IPS-18c (cell line): ENCODE measurements at regions not wholly inside any gene's neighbourhood (a gene's known extent, or its start where the extent isn't known, plus 50 kb on each side); places are given as distances from the start of the nearest gene placed in this dataset.

Source experiments
- H3K4me3 ChIP-seq: 2 replicates; pipeline ENCODE4 v1.7.0; 2013; ENCODE audit warnings: low read depth, mild to moderate bottlenecking, low read length, moderate library complexity; ENCODE audit not compliant: insufficient read depth
- H3K9me3 ChIP-seq: one replicate; pipeline ENCODE4 v1.6.1; 2013; ENCODE audit warnings: mild to moderate bottlenecking, low read length, moderate library complexity; ENCODE audit not compliant: control insufficient read depth, insufficient read depth

GRCh38 chr22:27440304-27440865 is 361.2 kb downstream of the MN1 start:
- Histone ChIP-seq H3K9me3 (no peaks in the 10 kb centered on the region), H3K4me3 (no peak overlapping the region)

DNA sequence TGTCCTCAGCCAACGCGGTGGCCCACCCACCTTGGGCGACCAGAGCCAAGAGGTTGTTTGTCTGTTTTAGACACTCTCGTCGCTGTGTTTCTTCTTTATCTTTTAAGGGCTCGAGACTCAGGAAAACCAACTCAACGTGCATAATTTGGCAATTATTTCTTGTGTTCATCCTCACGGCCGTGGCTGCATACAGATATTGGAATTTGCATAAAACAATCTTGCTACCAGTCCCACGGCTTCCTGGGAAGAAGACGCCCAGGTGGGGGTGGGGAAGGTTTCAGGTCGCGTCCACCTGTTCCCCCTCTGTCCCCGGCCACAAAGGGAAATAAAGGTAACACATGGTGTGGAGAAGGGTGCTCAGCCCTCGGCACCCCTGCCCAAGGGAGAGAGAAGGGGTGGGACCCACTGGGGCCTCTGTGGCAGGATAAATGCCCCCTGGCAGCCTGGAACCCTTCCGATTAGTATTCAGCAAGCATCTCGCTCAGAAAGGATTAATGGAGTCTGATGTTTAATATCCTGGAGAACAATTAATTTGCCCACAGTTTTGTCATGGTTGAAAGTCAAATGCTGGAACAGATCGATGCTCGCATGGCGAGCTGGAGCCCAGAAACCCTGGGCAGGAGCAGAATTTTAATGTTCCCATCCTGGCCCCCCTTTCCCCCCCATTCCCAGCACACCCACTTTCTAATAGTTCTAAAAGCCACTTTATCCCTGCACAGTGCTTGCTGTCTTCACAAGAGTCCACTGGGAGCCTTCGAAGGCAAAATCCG is 359.7 kb downstream of the MN1 start:
- no peak overlapping the region for H3K4me3 ChIP-seq

DNA sequence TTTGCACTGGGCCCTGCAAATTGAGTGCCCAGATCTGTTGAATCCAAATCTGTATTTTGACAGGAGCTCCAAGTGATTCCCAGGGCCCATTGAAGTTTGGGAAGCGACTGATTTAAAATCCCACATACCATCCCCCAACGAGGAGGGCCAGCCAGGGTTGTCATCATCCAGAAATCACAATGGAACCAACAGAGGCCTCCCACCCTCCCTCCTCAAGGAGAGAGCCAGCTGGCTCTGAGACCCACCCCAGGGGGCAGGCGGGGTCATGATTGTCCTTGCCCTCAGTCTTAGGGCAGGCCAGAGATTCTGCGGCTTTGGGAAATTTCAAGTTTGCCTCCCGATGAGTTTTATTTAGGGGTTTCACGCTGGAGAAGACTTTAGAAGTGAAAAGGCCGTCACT is 358.2 kb downstream of the MN1 start:
- Histone ChIP-seq H3K4me3 (no peak overlapping the region), H3K9me3 (no peaks in the 10 kb centered on the region)

More for the DNA sequence above, 359.7 kb downstream of the MN1 start:
- no peaks in the 10 kb centered on the region for H3K9me3 ChIP-seq

- Histone ChIP-seq H3K4me3 (no peak overlapping the region), H3K9me3 (no peaks in the 10 kb centered on the region)
These were observed 355.7 kb downstream of the MN1 start for GRCh38 chr22:27445881-27446280.

GRCh38 chr22:27447289-27447688 is 354.3 kb downstream of the MN1 start:
- Histone ChIP-seq H3K4me3 (no peak overlapping the region), H3K9me3 (no peaks in the 10 kb centered on the region)

- Histone ChIP-seq H3K9me3 (no peaks in the 10 kb centered on the region), H3K4me3 (no peak overlapping the region)
These were observed 351.1 kb downstream of the MN1 start for GRCh38 chr22:27450448-27450847.

DNA sequence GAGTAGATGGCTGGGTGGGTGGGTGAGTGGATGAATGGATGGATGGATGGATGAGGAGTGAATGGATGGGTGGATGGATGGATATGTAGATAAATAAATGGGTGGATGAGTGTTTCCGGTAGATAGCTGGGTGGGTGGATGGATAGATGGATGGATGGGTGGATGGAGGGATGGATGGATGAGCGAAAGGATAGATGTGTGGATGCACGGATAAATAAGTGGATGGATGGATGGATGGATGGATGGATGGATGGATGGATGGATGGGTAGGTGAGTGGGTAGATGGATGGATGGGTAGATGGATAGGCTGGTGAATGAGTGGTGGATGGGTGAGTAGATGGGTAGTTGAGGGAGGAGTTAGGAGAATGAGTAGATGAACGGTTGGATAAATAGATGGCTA is 349.3 kb downstream of the MN1 start:
- Histone ChIP-seq H3K9me3 (no peaks in the 10 kb centered on the region), H3K4me3 (no peak overlapping the region)

GRCh38 chr22:27452922-27453321 is 348.6 kb downstream of the MN1 start:
- no peak overlapping the region for H3K4me3 ChIP-seq
- no peaks in the 10 kb centered on the region for H3K9me3 ChIP-seq

DNA sequence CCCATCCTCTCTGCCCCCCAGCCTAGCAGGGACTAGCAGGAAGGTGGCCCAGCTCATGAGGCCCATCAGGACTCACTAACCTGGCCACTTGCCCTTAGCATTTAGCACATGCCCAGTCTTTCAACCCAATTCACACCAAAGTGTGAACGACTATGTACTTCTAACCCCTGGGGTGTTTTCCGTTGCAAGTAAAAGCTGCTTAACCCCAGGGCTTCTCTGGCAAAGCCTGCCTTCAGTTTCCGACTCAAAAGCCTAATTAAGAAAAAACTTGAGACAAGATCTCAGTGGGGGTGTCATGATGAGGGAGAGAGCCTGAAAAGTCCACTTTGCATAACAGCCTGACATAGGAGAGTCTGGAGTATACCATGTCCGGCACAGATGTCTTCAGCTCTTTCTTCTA is 347.8 kb downstream of the MN1 start:
- Histone ChIP-seq H3K9me3 (no peaks in the 10 kb centered on the region), H3K4me3 (no peak overlapping the region)

- no peaks in the 10 kb centered on the region for H3K9me3 ChIP-seq
- no peak overlapping the region; the same call in 1 of the 2 replicates for H3K4me3 ChIP-seq
These were observed 346.6 kb downstream of the MN1 start for GRCh38 chr22:27454807-27455450.

DNA sequence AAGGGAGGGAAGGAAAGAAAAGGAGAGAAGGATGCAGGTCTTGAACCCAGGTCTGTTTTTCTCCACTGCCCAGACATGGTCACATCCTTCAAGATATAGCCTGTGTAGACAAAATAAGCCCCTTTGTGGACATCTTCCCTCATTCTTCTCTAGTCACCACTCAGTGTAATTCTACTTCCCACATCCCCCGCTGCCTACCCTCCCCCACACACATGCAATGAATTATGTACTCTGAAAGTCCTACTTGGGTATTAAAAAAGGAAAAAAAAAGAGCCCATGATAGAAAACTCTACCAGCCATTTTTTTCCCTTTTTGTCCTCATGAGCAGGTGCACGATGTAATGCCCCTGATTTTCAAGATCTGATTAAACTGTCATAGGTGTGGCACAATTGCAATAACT is 346.0 kb downstream of the MN1 start:
- Histone ChIP-seq H3K9me3 (no peaks in the 10 kb centered on the region), H3K4me3 (no peak overlapping the region; the same call in 1 of the 2 replicates)

GRCh38 chr22:27456696-27457503 is 344.7 kb downstream of the MN1 start:
- Histone ChIP-seq H3K9me3 (no peaks in the 10 kb centered on the region), H3K4me3 (no peak overlapping the region)

- H3K9me3 ChIP-seq = peaks cover 3% of the 10 kb centered on the region
- no peak overlapping the region for H3K4me3 ChIP-seq
These were observed 341.6 kb downstream of the MN1 start for GRCh38 chr22:27459999-27460398.

GRCh38 chr22:27460591-27461347 is 340.8 kb downstream of the MN1 start:
- Histone ChIP-seq H3K4me3 (no peak overlapping the region), H3K9me3 (peaks cover 3% of the 10 kb centered on the region)

- no peak overlapping the region; the same call in 1 of the 2 replicates for H3K4me3 ChIP-seq
- H3K9me3 ChIP-seq = peaks cover 3% of the 10 kb centered on the region
These were observed 340.1 kb downstream of the MN1 start for GRCh38 chr22:27461470-27461869.

DNA sequence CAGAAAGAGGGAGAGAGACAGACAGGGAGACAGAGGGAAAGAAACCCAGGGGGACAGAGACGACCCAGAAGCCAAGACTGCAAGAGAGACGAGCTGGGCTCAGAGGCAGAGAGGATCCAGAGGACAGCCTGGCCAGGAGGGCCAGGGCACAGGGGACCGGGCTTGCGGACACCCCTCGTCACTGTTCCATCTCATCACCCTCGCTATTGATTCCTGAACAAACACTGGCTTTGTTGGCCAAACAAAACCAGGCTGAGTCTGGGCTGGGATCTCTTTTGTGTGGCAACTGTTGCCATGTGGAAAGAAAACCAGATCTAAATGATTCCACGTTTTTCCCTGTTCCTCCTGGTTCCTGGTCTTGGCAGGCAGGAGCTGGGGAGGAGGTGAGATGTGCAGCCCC is 339.4 kb downstream of the MN1 start:
- Histone ChIP-seq H3K9me3 (peaks cover 3% of the 10 kb centered on the region), H3K4me3 (no peak overlapping the region; the same call in 1 of the 2 replicates)

GRCh38 chr22:27463121-27463660 is 338.4 kb downstream of the MN1 start:
- H3K9me3 ChIP-seq = peaks cover 3% of the 10 kb centered on the region
- no peak overlapping the region for H3K4me3 ChIP-seq
